NCI-H2196 treated with DMSO at 0.1 percent for 48 hours (cell line): ENCODE measurements at regions not wholly inside any gene's neighbourhood (a gene's known extent, or its start where the extent isn't known, plus 50 kb on each side); places are given as distances from the start of the nearest gene placed in this dataset.

Source experiments
- DNase-seq: peaks from one replicate; lab custom pipeline; 2025; ENCODE audit not compliant: unreplicated experiment; lab: John Stamatoyannopoulos, UW

DNA sequence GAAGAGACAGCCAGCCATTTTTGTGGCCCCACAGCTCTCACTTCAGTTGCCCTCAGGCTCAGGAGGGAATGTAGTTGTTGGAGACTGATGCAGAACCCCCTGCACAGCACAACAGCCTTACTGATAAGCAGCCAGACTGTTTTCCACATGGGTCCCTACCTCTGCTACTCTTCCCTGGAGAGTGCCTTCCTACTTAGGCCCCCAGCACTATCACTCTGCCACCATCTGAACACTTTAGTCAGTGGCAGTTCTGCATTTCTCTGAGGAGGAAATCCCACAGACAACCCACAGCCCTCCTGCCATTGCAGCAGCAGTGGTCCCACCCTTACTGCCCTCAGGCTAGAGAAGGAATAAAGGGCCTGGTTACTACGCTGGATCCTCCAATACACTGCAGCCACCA, 61.8 kb upstream of the PTPRD start:
- DNase-seq, result no peak

DNA sequence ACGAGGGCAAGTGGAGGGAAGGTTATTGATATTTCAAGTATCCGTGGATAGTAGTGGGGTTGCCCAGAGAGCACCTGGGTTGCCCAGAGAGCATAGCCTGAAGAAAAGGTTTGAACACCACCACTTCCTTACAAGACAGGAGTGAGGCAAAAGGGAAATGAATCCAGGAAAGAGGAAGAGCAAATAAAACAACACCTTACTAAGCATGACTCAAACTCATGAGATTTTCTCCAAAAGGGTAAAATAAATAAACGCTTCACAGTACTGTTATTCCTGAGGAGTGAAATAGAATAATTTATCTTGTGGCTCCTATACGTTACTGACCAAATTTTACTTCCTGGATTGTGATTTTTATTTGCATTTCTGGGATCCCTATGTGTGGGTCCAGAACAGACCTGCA, 65.2 kb upstream of the PTPRD start:
- DNase-seq, result no peak

DNA sequence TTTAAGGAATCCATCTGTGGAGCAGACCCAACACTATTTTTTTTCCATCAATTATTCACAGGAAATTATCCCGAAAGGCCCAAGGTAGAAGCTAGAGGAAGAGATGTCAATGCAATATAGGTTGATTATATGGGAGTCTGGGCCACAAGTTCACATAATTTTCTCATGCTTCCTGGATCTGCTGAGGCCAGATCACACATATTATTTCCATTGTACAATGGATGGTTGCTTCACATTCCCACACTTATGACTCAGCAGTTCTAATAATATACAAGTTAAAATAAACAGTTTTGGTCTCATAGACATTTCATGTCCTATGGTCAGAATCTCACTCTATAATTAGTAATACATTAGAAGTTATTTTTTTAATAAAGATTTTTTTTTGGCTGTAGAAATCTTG, 66.0 kb upstream of the PTPRD start:
- no peak for DNase-seq

DNA sequence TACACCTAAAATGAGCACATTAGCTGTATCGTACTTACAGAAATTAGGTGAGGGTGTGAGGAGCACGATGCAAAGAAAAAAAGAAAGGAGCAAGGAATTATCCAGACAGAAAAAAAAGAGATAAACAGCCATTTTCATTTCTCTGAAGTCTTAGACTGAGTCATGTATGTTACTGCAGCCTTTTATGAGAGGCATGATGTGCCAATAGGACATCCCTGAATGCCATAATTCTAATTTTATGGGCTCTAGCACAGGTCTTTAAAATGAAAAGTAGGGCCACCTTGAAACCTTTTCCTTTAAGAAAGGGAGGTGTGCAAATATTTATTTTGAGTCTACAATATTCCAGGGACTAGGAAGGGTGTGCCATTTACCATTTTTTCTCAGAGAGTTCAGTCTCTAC, 74.1 kb upstream of the PTPRD start:
- DNase-seq, result no peak

DNA sequence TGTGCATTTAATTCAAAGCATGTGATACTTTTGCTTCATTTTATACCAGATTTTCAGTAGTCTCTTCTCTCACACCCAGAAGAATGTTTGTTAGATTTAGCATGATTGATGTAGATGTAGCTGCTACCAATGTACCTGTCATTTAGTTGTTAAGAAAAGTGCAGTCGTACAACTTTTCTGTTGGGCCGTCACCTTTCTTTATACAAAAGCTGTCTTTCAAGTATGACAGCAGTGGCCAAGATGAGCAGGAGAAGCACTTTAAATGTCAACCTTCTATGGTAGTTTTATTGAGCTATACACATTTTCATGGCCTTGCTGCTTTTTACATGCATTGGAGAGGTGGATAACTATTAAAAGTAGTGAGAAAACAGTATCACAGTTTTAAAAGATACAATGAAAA, 77.7 kb upstream of the PTPRD start:
- no peak for DNase-seq

DNA sequence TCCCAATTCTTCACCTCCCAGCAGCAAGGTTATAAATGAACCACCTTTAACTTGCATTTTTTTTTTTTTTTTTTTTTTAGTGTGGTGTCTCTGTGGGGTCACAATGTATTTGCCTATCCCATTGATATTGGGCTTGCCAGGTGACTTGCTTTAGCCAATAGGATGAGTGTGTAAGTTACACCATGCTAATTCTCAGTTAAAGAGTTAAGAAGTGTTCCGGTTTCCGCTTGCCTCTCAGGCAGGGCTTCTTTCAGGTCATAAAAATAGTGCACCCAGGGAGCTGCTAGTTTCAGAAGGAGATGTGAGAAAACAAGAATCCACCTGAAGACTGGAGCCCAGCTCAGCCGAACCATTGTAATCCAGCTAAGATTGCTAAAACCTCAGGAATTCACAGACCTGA, 84.2 kb upstream of the PTPRD start:
- no peak for DNase-seq

DNA sequence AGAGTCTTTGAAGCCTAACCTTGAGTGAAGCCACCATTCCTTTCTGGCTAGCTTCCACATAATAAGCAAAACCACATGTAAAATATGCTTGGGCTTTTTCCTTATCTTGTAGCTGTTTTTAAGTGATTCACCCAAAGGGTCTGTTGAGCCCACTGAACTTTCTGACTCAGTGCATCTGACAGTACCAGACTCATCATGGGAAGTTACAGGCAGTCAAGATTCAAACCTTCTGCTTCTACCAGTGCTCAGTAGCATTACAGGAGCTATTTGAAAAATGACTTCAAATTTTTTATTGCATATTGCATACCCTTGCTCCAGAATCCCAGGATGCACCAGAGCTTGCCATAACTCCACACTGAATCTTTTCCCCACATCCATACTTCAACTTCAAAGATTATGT, 87.5 kb upstream of the PTPRD start:
- no peak for DNase-seq

DNA sequence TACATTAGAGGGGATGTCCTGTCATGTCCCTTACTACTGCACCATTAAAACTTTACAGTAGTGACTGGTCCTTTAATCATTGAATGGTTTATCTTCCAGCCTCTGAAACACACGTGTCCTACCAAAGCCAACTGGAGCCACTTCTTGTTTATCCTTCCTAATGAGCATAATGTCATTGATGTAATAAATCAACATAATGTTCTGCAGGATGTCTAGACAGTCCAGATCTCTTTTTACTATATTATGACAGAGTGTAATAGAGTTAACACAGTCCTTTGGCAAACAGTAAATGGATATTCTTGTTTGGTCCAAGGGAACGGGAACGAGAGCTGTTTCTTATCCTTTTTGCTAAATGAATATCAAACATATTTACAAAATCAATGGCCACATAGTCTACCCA, 88.1 kb upstream of the PTPRD start:
- DNase-seq, result no peak

DNA sequence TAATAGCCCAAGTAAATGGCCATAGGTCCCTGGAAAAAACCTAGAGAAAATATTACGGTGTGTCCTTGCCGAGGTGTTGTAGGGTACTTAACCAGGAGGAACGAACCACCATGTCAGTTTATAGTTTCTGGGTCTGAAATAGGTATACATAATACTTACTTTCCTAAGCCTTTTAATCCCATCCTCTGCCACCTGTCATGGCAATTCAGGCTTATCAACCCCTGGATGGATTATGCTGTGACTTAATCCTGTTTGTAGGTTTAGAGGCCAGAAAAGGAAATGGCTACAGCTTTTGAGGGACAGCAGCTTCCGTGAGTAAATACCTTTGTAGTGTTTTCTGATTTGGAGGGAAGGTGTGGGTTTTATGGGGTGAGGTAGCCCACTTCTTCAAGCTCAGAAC, 89.1 kb upstream of the PTPRD start:
- no peak for DNase-seq

DNA sequence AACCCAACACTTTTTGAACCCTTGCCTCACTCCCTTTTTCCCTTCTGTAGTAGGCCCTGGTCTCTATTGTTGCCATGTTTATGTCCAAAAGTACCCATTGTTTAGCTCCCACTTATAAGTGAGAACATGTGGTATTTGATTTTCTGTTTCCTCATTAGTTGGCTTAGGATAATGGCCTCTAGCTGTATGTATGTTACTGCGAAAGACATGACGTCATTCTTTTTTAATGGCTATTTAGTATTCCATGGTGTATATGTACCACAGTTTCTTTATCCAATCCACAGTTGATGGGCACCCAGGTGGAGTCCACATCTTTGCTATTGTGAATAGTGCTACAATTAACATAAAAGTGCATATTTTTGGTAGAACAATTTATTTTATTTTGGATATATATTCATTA, 90.3 kb upstream of the PTPRD start:
- DNase-seq, result no peak

DNA sequence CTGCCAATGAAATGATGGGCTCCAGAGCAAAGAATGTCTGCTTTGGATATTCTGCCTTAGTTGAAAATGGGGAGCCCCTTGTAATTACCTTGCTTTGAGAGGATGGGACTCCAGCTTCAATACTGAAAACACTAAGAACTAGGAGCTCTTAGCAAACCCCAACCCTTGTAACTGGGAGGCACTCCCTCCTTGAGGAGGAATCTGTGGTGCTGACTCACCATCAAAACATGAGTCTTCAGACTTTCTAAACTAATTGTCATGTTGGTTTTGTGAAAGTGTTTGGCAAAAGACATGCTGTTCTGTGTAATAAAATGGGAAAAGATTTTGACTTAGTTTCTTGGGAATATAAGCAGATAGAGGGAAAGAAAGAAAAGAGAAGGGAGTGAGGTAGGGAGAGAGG, 91.9 kb upstream of the PTPRD start:
- DNase-seq, result no peak

DNA sequence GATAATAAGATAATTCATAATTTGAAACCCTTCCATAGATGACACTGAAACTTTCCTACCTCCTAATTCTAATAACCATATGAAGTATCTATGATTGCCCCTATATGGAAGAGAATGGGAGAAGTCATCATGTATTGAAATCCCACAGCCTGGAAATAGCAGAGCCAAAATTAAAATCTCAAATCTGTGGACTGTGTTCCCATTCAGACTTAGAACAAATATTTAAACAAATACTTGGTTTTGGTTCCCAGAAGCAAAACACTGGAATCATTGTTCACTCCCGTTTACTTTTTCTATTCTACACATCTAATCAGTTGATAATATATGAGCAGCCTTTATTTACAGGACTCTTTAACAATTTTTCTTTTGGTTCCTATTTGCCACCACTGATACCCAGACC, 92.6 kb upstream of the PTPRD start:
- no peak for DNase-seq

DNA sequence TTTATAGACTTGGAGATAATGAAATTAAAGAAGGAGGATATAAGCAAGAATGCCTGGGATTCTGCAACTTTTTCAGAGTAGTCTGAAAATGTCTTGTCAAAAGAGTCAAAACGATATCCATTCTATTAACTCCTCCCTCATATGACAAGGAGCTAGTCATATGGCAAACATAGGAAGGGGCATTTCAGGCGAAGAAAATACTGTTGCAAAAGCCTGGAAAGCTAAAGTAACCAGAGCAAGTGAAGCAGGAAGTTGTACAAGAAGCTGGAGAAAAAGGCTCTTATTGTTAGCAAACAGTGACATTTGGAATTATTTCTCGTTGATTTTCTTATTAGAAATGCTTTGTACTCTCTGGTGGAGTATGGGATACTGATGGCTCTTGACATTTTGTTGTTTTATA, 94.0 kb upstream of the PTPRD start:
- DNase-seq, result no peak

DNA sequence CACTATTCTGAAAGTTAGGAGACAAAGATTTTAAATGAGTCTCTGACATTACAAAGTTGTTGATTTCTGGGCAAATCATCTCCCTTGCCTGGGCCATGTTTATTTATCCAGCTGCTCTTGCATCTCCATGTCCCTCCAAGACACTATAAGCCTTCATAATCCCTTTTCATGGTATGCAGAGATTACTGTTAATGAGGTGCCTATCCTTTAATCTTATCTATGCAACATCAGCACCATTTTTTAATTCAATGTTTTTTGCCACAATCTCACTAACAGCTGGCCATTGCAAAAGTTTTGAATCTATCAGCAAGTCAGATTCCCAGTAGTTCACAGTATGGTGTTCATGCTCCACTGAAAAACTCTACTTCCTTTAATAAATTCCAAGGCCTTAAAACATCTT, 108.5 kb upstream of the PTPRD start:
- no peak for DNase-seq

DNA sequence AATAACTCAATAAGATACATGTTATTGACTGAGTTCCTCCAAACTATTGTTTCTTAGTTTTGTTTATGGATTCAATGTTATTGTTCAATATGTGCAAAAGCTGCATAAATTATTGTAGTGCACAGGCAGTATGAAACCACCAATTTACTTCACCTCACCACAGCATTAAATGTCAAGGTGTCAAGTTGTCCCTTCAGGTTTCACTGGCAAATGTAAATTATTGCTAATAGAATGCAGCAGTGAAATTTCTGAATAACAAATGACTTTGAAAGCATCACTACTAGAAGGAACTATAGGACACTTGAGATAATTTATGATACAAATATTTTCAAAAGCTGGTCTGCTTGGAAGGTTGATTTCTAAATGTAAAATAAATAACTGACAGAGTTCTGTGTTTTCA, 116.4 kb upstream of the PTPRD start:
- DNase-seq, result no peak

DNA sequence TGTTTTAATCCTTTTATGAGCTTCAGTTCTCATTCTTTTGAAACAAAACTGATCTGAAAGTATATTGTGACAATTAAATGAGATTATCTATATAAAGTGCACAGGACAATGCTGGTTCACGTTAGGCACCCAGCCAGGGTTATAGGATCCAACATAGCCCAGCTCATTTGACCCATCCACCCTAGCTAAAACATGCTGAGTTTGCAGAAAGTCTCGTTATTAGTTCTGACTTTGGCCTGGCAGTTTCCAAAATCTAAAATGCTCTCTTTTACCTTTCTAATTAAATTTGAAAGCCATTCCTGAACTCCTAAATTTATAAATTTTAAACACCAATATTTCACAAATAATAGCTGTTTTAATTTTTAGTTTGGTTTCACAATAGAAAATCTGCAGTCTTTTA, 131.9 kb upstream of the PTPRD start:
- DNase-seq, result no peak

DNA sequence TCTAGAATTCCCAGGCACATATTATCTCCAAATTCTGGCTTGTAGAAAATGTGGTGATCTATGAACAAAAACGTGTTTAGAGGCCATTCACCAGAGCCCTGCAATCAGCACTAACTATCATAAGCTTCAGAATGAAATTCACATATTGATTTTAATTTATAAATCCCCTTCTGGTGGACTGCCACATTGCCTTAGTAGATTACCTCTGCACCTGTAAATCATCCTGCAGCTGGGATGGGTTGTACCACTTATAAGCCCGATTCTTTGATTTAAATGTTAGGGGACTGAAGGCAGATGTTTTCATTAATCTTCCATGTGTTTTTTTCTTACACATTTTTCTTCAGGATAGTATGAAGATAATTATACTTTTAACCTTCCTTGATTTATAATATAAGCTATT, 140.7 kb upstream of the PTPRD start:
- no peak for DNase-seq

DNA sequence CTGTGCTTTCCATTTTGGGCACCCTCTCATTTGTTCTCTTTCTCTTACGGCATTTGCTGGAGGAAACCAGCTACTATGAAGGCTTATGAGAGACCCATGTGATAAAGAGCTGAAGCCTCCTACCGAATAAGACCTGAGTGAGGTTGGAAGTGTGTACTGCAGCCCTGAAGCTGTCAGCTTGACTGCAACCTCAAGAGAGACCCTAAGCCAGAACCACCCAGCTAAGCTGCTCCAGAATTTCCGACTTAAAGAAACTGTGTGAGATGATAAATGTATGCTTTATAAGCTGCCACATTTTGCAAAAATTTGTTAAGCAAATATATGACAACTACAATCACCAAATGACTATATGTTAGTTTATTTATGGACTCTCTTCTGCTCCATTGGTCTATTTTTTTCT, 151.7 kb upstream of the PTPRD start:
- no peak for DNase-seq

DNA sequence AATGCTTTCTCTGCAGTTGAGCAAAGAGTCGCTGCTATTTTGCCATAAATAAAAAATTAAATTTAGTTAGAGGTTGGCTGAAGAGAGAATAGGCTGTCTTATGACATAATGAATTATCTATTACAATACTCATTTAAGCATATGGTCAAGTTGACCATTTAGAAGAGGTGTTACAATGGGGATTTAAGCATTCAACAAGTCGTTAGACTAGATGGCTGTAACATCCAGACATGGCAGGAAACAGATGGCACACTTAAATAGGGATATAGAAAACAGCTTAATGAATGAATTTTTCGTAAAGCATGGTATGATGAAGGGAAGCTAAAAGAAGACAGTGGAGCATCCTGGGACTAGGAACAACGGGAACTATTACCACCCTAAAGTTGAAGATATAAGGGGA, 160.3 kb upstream of the PTPRD start:
- DNase-seq, result no peak

DNA sequence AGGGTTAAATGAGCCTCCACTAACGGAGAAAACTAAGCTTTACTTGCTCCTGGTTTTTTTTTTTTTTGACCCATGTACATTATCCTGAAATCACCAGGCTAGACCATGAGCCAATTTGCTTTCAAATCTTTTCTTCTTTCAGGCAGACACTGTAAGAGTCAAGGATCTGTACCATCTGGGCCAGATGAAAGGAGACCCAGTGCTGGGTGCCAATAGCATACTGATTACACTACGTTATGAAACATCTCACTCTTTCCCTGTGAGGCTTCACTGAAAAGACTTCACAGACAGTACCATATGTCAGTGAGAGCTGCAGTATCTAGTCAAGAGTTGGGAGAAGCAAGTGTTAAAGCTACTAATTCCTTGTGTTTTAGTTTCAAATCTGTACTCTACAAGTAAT, 161.2 kb upstream of the PTPRD start:
- DNase-seq, result no peak

DNA sequence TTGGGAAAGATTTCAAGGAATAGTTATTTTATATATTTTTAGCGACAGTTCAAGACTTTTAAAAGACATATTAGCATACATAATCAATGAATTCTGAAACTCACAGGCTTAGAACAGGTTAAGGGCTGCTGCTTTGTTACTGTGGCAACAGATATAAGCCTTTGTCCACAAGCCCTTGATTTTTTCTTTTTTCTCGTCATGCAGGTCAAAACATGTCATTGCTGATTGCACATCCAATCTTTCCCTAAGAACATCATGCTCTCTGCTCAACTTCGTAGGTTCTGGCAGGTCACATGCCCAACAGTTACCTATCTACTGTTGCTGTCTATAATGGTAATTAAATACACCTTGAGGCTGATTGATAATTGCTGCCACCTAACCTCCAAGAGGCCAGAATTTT, 172.5 kb upstream of the PTPRD start:
- no peak for DNase-seq

DNA sequence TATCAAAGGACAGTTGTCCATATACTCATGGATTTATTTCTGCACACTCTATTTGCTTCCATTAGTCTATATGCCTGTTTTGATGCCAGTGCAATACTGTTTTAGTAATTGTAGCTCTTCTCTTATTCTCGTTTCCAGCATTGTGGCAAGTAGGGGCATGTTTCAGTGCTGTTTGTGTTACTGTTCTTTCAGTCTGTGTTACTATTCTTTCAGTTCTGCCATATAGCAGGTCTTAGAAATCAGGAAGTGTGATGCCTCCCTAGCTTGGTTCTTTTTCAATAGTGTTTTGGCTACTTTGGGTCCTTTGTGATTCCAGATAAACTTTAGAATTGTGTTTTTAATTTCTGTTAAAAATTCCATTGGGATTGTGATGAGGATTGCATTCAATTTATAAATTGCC, 180.5 kb upstream of the PTPRD start:
- DNase-seq, result no peak

DNA sequence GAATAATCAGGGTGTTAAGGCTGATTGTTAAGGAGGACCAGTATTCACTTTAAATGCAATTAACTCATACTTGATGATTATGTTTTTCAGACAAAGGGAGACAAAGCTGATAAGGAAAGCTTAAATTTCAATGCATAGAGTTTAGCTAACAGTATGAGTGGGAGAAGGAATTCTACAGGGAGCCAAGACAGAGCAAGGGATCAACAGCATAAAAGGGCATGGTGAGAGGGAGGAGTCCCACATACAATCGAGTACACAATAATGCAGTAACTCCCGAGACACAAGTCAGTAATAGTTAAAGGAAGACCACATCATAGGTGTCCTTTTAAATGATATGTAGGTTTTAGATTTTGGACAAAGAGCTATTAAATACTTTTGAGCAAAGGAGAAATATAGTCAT, 191.7 kb upstream of the PTPRD start:
- DNase-seq, result no peak

DNA sequence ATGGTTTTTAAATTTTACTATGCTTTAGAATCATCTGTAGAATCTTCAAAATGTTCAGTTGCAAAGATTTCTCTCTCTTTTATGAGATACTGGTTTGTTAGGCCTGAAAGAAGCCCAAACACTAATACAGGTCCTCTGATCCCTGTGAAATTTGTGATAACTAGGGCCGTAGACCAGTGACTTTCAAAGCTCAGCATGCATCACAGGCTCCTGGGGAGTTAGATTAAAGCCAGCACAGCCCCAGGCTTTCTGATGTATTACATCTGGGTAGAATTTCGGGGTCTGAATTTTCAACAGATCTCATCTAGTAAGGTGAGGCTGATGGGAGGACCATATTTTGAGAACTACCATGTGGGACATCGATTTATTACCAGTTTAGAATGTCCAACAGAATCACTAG, 194.1 kb upstream of the PTPRD start:
- no peak for DNase-seq
